GM18511 (cell line): ENCODE measurements at regions not wholly inside any gene's neighbourhood (a gene's known extent, or its start where the extent isn't known, plus 50 kb on each side); places are given as distances from the start of the nearest gene placed in this dataset.
"Not testable (repeated sequence)": the region's sequence is repeated elsewhere in the genome, so short reads cannot be mapped to it uniquely, and the experiment has no call there.

ENCODE experiments used
- ATAC-seq: cut with Tn5 transposase; IDR thresholded peaks from one replicate; pipeline ENCODE4 v1.9.1; 2021; ENCODE audit warnings: mild to moderate bottlenecking, moderate library complexity; ENCODE audit not compliant: unreplicated experiment

DNA sequence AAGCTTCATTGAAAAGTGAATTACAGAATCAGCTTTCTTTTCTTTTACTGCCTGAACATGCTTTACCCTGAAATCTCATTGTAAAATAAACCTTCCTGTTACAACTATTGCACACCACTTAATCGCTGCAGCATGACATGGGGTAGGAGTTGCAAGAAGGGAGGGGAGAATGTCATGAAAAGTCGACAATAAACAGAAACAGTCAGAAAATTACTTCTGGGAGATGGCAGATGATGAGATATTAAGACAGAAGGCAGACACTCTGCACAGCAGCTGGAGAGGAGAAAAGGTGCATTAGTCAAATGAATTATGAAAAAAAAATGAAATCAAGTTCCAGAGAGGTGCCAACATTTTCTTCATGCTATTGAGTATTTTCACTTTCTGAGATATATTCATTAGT lies 287.7 kb downstream of the PCDH7 start:
- no peak for ATAC-seq

DNA sequence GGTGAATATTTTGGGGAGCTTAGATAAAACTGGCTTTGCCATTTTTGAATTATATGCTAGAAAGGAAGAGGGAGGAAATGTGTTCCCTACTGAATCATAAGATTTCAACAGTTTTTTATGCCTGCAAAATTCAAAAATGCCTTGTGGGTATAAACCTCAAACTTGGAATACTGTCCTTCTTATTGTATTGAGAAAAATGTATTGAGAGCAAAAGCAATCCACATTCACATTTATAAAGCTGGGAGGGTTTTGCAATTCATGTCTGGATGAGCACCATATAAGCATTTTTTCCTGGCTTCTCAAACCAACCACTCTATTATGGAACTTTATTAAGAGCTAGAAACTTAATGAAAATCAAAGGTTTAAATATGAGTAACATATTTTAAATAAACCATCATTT lies 289.8 kb downstream of the PCDH7 start:
- ATAC-seq = no peak

DNA sequence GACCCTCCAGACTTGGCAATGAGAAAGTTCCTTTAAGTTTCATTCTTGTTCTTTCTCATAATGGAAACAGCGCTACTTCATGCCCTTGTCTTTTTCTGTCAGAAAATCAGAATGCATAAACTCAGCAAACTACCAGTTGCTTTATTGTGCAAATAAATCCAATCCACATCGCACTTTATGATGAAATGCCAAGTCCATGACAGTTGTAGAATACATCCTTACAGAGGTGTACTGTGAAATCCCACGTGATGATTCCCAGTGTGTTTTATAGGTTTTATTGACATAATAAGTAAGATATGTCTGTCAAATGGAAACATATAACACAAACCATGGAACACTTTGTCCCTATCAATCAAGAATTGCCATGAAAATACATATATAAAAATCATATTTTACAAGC lies 295.0 kb downstream of the PCDH7 start:
- no peak for ATAC-seq

DNA sequence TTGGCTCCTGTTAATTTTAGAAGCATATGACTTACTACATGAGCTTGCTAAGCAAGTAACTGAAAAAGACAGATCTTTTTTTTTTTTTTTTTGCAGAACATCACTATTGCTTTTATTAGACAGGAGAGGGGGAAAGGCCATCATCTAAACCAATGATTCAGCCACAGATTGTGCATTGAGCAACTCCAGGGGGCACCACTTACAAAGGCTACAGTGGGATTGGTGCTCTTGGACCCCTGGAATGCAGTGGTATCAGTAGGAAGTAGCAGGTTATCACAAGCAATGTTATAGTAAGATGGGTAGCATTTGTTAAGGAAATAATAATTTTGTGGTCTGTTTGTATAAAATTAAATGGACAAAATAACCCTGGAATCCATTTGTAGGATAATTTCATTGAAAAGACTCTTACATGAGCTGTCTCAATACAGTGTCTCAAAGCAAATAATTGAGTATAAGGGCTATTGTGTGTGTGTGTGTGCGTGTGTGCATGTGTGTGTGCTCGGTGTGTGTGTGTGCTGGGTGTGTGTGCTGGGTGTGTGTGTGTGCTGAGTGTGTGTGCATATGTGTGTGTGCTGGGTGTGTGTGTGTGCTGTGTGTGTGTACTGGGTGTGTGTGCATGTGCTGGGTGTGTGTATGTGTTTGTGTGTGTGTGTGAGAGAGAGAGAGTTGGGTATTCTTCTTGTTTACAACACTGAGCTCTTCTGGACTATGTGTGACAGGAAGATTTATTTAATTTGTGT lies 296.3 kb downstream of the PCDH7 start:
- ATAC-seq = no peak

DNA sequence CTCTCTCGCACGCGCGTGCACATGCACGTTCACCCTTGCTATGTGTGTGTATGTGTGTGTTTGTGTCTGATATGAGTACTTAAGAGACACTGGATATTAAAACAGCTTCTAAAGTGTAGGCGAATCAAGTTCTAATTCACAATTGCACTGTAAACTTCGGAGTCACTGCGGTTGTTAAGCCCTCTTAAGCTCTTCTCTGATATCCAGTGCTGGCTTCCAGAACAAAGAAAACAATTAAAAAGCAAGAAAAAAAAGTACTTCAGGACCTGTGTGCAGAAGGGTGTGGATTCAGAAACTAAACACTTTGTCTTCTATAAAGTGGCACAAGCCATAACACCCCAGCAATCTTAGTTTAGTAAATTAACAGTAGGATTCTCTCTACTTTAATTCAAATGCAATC lies 300.2 kb downstream of the PCDH7 start:
- ATAC-seq = no peak

DNA sequence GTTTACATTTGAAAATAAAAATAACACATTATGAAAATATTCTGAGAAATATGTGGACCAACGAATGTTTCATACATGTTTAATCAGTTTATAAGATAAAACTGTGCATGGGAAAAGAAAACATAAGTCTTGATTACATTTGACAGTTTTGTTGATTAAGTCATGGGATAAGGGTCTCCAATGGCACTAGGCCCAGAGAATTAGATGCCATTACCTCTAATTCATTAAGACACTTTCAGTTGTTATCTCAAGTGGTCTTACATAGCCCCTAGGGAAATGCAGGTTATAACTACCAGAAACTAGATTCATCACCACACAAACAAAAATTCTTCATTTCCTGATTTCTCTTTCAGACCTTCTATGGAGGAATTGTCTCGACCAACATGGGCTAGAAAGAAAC lies 300.8 kb downstream of the PCDH7 start:
- no peak for ATAC-seq

DNA sequence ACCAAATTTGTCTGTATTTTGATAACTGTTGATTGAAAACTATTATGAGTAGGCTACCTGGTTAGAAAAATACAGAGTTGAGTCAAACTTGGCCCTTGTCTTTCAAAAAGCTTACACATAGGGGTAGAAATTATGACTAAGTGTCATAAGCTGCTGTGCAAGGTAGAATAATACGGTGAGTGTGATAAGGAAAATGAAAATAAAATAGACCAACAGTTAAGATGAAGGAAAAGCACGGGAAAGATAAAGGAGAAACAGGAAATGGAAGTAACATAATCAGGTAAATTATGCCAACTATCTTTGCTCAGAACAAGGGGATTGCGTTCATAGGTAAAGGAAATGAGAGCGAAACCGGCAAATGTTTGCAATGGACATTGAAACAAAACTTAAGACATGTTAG lies 302.5 kb downstream of the PCDH7 start:
- ATAC-seq = no peak

DNA sequence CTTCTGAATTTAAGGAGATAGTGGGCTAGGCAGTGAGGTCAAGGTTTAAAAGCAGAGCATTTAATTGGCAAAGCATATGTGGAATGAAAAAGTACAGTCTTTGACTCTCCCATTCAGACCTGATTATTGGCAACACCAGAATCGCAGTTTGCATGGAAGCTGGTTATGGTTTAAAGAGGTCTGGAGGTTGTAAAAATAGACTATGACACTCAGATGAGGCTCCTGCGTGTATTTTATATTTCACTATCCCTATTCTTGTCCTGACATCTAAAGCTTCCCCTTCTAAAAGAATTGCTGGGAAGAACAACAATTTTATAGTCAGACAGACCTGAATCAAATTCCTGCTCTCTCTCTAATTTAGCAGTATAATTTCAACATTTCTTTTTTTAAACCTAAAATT lies 302.9 kb downstream of the PCDH7 start:
- ATAC-seq = no peak

DNA sequence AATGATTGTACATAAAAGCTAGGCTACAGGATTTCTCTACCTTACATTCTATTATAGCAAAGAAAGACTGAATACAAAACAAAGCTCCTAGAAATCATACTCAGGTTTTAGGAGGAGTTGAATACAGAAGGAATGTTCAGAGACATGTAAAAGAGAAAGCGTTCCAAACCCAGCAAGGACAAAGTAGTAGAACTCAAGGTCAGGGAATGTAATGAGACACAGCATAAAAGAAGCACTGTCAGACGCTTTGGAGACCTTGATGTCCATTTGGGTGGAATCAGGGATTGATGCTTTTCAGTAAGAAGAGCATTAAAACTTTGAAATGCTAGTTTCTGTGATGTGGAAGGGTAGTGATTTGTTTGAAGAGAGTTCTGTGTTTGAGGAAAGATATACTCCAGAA lies 303.6 kb downstream of the PCDH7 start:
- no peak for ATAC-seq

DNA sequence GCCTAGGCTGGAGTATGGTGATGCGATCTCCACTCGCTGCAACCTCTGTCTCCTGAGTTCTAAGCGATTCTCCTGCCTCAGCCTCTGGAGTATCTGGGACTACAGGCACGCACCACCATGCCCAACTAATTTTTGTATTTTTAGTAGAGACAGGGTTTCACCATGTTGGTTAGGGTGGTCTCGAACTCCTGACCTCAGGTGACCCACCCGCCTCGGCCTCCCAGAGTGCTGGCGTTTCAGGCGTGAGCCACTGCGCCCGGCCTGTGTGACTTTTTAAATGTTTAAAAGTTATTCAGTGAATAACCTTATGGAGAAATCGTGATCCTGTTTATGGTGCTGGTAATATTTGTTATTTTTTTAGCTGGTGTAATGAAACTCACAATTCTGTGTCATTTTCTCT lies 304.6 kb downstream of the PCDH7 start:
- not testable (repeated sequence) for ATAC-seq

DNA sequence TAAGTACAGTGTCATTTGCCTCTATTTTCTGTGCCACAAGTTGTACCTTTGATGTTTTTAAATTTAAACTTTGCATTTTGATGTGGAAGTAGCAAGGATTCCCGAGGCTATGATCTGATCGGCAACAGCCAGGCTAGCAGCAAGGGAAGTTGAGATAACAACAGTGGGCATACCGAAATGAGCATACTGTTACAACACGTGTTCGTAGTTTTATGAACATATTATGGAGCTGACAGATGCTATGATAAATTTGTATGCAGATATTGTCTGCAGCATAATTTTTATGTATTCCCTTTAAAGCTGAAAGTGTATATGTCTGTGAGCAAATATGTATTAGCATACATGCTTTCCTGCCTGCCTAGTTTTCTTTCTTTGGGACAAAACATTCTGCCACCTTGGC lies 306.1 kb downstream of the PCDH7 start:
- ATAC-seq = no peak

DNA sequence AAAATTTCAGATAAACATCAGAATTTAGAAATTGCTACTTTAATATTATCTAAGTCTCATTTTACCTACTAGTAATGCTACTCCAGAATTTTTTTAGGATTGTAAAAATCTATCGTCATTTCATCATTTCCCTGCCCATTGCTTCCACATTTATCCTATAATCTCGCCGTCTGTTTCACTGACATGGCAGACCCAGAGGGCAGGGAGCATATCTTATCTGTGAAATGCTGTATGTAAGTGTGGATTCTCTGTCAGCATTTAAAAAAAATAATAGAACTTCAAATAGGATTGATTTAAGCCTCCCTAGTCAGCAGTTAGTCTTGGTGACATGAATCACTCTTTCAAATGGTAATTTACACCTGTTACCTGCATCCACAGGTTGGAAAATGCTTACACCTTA lies 314.4 kb downstream of the PCDH7 start:
- ATAC-seq = no peak

DNA sequence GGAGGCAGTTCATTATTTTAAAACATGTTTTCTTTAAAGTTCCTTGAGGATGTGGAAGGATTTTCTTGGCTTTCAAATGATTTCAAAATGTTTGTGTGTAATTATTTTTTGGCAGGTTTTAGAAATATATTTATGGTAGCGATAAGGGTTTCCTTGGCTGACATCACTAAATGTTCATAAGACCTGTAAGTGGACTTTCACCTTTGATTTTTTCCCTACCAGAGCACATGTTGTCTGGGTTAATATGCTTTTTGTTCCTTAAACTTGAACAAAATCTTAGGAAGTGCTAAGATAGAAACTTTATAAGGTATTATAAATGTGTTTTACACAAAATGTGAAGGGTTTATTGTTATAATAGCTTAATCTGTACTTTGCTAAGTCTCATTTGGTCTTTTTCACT lies 315.6 kb downstream of the PCDH7 start:
- ATAC-seq = no peak

DNA sequence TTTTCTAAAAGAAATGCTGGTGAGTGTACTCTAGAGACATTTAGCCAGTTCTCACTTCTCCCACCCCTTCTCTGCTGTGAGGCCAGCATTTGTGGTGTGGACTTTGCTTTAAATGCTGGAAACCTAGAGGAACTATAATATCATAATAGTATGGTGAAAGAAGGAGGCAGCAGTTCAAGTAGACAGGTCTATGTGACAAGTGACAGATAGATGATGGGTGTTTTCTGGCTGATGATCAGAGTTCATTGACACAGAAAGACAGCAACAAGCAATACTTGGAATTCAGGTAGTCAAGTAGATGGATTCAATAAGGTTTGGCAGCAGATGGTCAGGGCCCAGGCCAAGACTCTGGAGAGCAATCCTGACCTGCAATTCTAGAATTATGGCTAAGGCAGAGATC lies 317.5 kb downstream of the PCDH7 start:
- no peak for ATAC-seq

DNA sequence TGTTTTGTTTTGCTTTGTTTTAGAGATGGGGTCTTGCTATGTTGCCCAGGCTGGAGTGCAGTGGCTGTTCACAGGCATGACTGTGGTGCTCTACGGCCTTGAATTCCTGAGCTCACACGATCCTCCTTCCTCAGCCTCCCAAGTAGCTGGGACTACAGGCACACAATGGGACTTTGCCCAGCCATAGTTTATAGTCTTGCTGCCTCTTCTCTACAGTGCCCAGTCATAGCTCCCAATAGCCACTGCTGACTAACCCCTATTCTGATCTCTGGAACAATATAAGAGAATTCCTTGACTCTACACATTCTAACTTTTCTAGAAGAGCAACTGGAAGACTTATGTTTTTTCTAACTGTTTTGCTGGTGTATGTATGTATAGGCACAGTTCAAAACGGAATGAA lies 319.2 kb downstream of the PCDH7 start:
- ATAC-seq = no peak

DNA sequence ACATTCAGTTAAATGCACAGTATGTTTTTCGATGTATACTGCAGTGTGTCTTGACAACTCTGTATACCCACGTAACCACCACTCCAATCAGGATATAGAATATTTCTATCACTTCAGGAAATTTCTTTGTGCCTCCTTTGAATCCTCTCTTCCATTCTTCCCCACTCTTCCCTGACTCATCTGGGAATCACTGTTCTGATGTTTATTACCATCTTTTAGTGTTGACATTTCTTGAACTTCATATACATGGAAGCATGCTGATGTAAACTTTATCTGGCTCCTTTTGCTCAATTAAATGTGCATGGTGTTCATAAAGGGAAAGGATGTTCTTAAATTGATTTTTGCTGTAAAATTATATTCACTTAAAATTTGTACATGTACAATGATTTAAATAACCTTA lies 319.9 kb downstream of the PCDH7 start:
- ATAC-seq = no peak

DNA sequence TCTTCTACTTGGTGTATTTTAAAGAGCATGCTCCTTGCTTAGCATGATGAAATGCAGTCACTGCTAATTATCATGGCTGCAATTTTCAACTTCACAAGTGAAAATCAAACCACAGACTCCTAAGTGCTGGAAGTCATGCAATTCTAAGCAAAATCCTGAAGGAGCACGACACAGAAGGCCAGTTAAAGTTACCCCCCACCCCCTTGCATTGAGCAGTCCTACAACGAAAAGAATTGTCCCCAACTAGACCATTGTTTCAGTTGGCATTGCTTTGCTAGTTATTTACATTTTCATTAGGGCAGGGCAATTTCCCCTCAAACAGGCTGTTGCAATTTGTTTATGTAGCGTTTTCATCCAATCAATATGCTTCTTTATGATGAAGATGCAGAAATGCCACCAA lies 321.2 kb downstream of the PCDH7 start:
- ATAC-seq = no peak

DNA sequence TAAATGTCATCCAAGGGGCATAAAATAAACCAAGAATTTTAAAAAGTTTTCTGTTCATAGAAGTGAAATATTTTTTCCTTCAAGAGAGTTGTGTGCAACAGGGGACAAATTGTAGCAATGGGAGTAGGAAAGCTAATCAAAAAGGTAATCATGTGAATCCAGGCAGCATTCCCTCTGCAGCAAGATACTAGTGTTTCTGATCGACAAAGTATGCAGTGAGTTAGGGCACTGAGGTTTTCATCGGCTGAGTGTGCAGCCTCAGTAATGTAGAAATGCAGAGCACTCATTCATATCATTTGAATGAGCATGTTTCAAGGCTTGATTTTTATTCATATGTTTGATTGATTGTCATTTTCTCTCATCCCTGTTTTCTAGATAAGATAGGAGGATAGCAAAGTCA lies 321.7 kb downstream of the PCDH7 start:
- ATAC-seq = no peak

DNA sequence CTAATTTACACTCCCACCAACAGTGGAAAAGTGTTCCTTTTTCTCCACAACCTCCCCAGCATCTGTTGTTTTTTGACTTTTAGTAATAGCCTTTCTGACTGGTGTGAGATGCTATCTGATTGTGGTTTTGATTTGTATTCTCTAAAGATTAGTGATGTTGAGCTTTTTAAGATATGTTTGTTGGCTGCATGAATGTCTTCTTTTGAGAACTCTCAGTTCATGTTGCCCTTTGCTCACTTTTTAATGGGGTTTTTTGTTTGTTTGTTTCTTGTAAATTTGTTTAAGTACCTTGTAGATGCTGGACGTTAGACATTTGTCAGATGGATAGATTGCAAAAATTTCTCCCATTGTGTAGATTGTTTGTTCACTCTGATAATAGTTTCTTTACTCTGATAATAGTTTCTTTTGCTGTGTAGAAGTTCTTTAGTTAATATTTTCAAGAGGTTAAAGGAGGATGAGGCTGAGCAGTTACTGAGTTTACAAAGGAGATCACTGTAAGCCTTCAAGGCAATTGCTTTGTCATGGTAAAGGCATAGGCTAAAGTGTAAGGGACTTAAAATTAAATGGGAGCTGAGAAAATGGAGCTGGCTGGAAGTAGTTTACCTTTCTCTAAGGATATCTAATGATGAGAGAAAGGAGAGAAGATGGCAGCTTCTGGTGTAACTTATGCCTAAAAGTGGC lies 323.4 kb downstream of the PCDH7 start:
- ATAC-seq = no peak

DNA sequence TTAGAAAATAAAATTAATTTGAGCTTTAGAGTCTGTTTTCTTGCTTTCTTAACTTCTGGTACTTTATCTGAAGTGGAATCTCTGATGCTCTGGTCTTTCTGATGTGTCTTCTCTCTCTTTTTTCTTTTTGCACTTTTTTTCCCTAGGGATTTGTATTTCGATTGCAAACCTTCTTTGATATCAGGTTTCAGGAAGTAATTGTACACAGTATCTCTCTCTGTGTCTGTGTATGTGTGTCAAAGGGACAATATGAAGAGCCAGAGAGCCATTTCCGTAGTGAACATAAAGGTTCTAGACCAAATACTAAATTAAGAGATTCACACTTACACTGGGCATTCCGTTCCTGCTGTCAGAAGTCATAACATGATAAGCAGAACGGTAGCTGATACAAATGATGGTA lies 325.0 kb downstream of the PCDH7 start:
- no peak for ATAC-seq

DNA sequence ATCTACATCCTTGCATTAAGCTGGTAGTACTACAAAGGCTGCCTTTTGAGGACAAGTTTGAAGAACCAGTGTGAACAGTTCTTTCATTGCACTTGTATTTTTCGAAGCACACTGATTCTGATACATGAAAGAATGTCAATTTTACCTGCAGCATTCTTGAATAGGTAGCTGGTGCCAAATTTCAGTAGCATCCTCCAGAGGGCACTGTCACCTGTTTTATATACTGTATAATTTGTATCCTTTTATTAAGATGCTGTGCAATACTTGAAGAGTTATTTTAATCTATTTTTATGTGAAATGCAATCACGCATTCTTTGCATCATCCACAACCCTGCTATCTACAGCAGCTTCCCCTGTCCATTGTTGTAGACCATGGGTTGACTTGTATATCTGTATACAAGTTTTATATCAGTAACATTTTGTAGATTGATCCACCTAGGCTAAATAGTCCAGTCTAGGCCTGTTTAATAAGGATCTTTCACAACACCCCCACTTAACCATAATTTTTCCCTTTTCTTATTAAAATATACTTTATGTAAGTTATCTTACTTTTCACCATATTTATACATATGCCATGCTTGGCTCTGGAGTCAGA lies 325.7 kb downstream of the PCDH7 start:
- no peak for ATAC-seq

DNA sequence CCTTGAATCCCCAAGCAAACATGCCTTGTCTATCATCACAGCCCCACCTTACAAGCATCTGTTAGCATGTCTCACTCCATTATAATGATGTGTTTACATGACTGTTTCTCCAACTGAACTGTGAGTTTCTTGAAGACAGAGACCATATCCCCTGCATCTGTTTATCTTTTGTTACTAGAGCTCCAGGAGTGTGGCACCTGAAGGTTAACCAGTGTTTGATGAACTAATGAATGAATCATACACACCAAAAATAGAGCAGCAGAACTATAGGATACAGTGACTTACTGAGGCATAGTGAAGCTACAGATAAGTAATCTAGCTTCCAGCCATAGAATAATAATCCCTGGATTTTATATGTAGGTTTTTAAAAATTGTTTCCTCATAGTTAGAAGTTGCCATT lies 331.0 kb downstream of the PCDH7 start:
- ATAC-seq = no peak
